C4-2B (cell line): ENCODE measurements at regions not wholly inside any gene's neighbourhood (a gene's known extent, or its start where the extent isn't known, plus 50 kb on each side); places are given as distances from the start of the nearest gene placed in this dataset.
"Not testable (repeated sequence)": the region's sequence is repeated elsewhere in the genome, so short reads cannot be mapped to it uniquely, and the experiment has no call there.

ENCODE experiments used
- H3K27ac ChIP-seq: fragments of 450-650 bp; 2 replicates; pipeline ENCODE4 v1.5.1; 2017
- CTCF ChIP-seq: fragments of 450-650 bp; conservative IDR thresholded peaks from 2 replicates; pipeline ENCODE4 v1.5.1; 2017; ENCODE audit warnings: mild to moderate bottlenecking
- ZFX ChIP-seq: fragments of 450-650 bp; IDR thresholded peaks from 2 replicates; pipeline ENCODE4 v1.6.1; 2017

- no peak overlapping the region for H3K27ac ChIP-seq
- no peak for TF ChIP-seq CTCF
- TF ChIP-seq ZFX = no peak
These were observed 168.9 kb upstream of the INTU start for GRCh38 chr4:127463883-127464282.

GRCh38 chr4:127469542-127469941 is 163.2 kb upstream of the INTU start:
- no peak overlapping the region for H3K27ac ChIP-seq
- TF ChIP-seq ZFX (no peak), CTCF (no peak)

- no peak overlapping the region for H3K27ac ChIP-seq
- no peak for TF ChIP-seq CTCF
- TF ChIP-seq ZFX = no peak
These were observed 162.6 kb upstream of the INTU start for GRCh38 chr4:127469959-127470809.

GRCh38 chr4:127478271-127478670 is 154.5 kb upstream of the INTU start:
- H3K27ac ChIP-seq = not testable (repeated sequence)

- peak; percentile 75 for TF ChIP-seq CTCF
- no peak for TF ChIP-seq ZFX
- H3K27ac ChIP-seq = no peak overlapping the region
These were observed 153.6 kb upstream of the INTU start for GRCh38 chr4:127479031-127479622.

- no peak for TF ChIP-seq ZFX
- TF ChIP-seq CTCF = no peak
- no peak overlapping the region for H3K27ac ChIP-seq
These were observed 150.7 kb upstream of the INTU start for GRCh38 chr4:127482049-127482448.

- TF ChIP-seq ZFX (no peak), CTCF (no peak)
- no peak overlapping the region for H3K27ac ChIP-seq
These were observed 148.6 kb upstream of the INTU start for GRCh38 chr4:127484117-127484516.

- no peak overlapping the region for H3K27ac ChIP-seq
- no peak for TF ChIP-seq CTCF
- no peak for TF ChIP-seq ZFX
These were observed 146.5 kb upstream of the INTU start for GRCh38 chr4:127486248-127486647.
